ENCODE measurements at regions not wholly inside any gene's neighbourhood (a gene's known extent, or its start where the extent isn't known, plus 50 kb on each side); places are given as distances from the start of the nearest gene placed in this dataset.

DNA sequence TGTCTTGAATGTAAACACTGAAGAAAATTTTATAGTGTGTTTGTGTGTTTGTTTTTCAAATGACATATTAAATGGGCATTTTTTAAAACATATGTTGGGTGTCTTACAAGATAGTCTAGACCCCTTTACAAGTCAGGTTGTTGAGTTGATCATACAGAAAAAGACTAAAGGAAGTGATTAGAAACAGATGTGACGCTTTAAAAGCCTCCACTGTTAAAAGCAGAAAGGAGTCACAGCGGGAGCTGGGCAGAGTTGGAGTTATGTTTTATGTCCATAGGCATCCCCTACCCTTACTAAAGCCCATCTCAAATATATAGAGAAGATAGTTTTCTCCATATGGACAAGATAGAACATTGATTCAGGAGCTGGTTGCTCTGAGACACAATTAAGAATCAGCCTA lies 393.9 kb downstream of the PLPP3 start:
- no peak for TF ChIP-seq ZNF232 (CRISPR knock-in tag; IDR thresholded peaks at IDR 0.05)
- TF ChIP-seq, protein P1, sequence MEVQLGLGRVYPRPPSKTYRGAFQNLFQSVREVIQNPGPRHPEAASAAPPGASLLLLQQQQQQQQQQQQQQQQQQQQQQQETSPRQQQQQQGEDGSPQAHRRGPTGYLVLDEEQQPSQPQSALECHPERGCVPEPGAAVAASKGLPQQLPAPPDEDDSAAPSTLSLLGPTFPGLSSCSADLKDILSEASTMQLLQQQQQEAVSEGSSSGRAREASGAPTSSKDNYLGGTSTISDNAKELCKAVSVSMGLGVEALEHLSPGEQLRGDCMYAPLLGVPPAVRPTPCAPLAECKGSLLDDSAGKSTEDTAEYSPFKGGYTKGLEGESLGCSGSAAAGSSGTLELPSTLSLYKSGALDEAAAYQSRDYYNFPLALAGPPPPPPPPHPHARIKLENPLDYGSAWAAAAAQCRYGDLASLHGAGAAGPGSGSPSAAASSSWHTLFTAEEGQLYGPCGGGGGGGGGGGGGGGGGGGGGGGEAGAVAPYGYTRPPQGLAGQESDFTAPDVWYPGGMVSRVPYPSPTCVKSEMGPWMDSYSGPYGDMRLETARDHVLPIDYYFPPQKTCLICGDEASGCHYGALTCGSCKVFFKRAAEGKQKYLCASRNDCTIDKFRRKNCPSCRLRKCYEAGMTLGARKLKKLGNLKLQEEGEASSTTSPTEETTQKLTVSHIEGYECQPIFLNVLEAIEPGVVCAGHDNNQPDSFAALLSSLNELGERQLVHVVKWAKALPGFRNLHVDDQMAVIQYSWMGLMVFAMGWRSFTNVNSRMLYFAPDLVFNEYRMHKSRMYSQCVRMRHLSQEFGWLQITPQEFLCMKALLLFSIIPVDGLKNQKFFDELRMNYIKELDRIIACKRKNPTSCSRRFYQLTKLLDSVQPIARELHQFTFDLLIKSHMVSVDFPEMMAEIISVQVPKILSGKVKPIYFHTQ (CRISPR knock-in tag; IDR thresholded peaks at IDR 0.05) = no peak
